ENCODE measurements at regions not wholly inside any gene's neighbourhood (a gene's known extent, or its start where the extent isn't known, plus 50 kb on each side); places are given as distances from the start of the nearest gene placed in this dataset.

DNA sequence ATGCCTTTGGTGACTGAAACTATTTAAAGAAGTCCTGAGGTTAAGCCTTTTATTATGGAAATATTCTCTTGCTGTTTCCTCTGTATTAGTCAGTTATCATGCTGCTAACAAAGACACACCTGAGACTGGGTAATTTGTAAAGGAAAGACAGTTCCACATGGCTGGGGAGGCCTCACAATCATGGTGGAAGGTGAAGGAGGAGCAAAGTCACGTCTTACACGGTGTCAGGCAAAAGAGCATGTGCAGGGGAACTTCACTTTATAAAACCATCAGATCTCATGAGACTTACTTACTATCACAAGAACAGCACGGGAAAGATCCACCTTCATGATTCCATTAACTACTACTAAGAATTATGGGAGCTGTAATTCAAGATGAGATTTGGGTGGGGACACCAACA is 121.2 kb upstream of the GPR26 start:
- no peaks in the 10 kb centered on the region for H4K20me1 ChIP-seq (ENCODE audit: insufficient read depth, low read length)
- no peak for DNase-seq
- no CpG with 5 or more reads among the region's 3 CpGs for WGBS (ENCODE audit: insufficient coverage)
- intact Hi-C loops (cut with micrococcal nuclease): no loop called here
- no peaks in the 10 kb centered on the region for H3K9me3 ChIP-seq (replicated peaks in 1 of 2; ENCODE audit: control insufficient read depth in 1 of 2, insufficient read depth in 1 of 2, low read length in 2 of 2)
- no peak overlapping the region for H3K27ac Mint-ChIP-seq
- H3K36me3 ChIP-seq (replicated peaks in 1 of 2; ENCODE audit: control insufficient read depth in 1 of 2, insufficient read depth in 2 of 2, low read length in 2 of 2): no peaks in the 10 kb centered on the region
- H3K4me3 Mint-ChIP-seq: no peak overlapping the region
- H3K27me3 Mint-ChIP-seq (ENCODE audit: low read depth in 3 of 3): peaks cover 10 to 15% (median 10%) of the 10 kb centered on the region in 3 donors
- H3K27ac ChIP-seq (ENCODE audit: low read depth in 1 of 2, low read length in 2 of 2): no peak overlapping the region
- H3K4me2 ChIP-seq (replicated peaks; ENCODE audit: extremely low read depth, low read length, poor library complexity, severe bottlenecking): no peak overlapping the region
- no peak overlapping the region for H3K4me3 ChIP-seq (replicated peaks in 1 of 3; ENCODE audit: low read depth in 2 of 3, low read length in 3 of 3)
- TF ChIP-seq, protein P1, sequence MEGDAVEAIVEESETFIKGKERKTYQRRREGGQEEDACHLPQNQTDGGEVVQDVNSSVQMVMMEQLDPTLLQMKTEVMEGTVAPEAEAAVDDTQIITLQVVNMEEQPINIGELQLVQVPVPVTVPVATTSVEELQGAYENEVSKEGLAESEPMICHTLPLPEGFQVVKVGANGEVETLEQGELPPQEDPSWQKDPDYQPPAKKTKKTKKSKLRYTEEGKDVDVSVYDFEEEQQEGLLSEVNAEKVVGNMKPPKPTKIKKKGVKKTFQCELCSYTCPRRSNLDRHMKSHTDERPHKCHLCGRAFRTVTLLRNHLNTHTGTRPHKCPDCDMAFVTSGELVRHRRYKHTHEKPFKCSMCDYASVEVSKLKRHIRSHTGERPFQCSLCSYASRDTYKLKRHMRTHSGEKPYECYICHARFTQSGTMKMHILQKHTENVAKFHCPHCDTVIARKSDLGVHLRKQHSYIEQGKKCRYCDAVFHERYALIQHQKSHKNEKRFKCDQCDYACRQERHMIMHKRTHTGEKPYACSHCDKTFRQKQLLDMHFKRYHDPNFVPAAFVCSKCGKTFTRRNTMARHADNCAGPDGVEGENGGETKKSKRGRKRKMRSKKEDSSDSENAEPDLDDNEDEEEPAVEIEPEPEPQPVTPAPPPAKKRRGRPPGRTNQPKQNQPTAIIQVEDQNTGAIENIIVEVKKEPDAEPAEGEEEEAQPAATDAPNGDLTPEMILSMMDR (IDR thresholded peaks at IDR 0.05): no peak
- no peaks in the 10 kb centered on the region for H3K4me1 Mint-ChIP-seq
- H2AFZ ChIP-seq (ENCODE audit: insufficient read depth, low read depth, low read length, poor library complexity, severe bottlenecking): no peak overlapping the region
- no peaks in the 10 kb centered on the region for H3K36me3 Mint-ChIP-seq
- H3K27me3 ChIP-seq (ENCODE audit: control insufficient read depth in 2 of 2, insufficient read depth in 2 of 2, low read length in 2 of 2): peaks cover 2 to 6% of the 10 kb centered on the region in 2 donors
- peaks cover 0 to 17% (median 9%) of the 10 kb centered on the region in 7 donors for H3K9me3 Mint-ChIP-seq
- no peak overlapping the region for H3K9ac ChIP-seq (ENCODE audit: insufficient read depth, low read length, poor library complexity, severe bottlenecking)
- H3K4me1 ChIP-seq (ENCODE audit: control insufficient read depth in 1 of 2, insufficient read depth in 2 of 2, low read length in 2 of 2): no peaks in the 10 kb centered on the region
- no peaks in the 10 kb centered on the region for H3K79me2 ChIP-seq (ENCODE audit: insufficient read depth, low read length)

DNA sequence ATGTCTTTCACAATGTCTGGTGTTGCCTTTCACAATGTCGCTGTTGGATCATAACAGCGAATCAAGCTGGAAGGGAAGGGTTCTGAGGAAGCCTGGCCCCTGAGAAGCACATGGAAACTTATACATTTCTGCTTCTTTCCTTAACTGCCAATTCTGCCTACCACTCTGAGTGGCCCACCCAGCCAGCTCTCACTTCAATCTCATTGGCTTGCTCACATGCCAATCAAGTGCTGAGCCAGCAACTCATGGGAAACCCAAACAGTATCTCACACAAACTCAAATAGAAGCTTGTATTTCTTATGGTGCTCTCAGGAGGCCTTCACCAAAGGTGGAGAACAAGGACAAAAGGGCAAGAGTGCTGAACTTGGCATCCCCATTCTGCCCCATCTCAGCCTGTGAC is 117.4 kb upstream of the GPR26 start:
- intact Hi-C loops (cut with micrococcal nuclease): no loop called here
- WGBS (ENCODE audit: insufficient coverage): 100% methylated on average over 1 of the region's 2 CpGs

More for the DNA sequence above, 117.4 kb upstream of the GPR26 start:
- TF ChIP-seq, protein P1 (IDR thresholded peaks at IDR 0.05): no peak
- Mint-ChIP-seq H3K4me3 (no peak overlapping the region), H3K9me3 (peaks cover 0 to 16% (median 8%) of the 10 kb centered on the region in 7 donors), H3K27me3 (ENCODE audit: low read depth in 3 of 3) (peaks cover 6 to 19% (median 10%) of the 10 kb centered on the region in 3 donors), H3K4me1 (no peaks in the 10 kb centered on the region), H3K27ac (no peak overlapping the region), H3K36me3 (no peaks in the 10 kb centered on the region)
- DNase-seq: no peak
- Histone ChIP-seq H4K20me1 (ENCODE audit: insufficient read depth, low read length) (no peaks in the 10 kb centered on the region), H3K36me3 (replicated peaks in 1 of 2; ENCODE audit: control insufficient read depth in 1 of 2, insufficient read depth in 2 of 2, low read length in 2 of 2) (no peaks in the 10 kb centered on the region), H3K4me2 (replicated peaks; ENCODE audit: extremely low read depth, low read length, poor library complexity, severe bottlenecking) (no peak overlapping the region), H3K27ac (ENCODE audit: low read depth in 1 of 2, low read length in 2 of 2) (no peak overlapping the region), H3K79me2 (ENCODE audit: insufficient read depth, low read length) (no peaks in the 10 kb centered on the region), H3K9ac (ENCODE audit: insufficient read depth, low read length, poor library complexity, severe bottlenecking) (no peak overlapping the region), H3K4me1 (ENCODE audit: control insufficient read depth in 1 of 2, insufficient read depth in 2 of 2, low read length in 2 of 2) (no peaks in the 10 kb centered on the region), H3K9me3 (replicated peaks in 1 of 2; ENCODE audit: control insufficient read depth in 1 of 2, insufficient read depth in 1 of 2, low read length in 2 of 2) (no peaks in the 10 kb centered on the region), H2AFZ (ENCODE audit: insufficient read depth, low read depth, low read length, poor library complexity, severe bottlenecking) (no peak overlapping the region), H3K4me3 (replicated peaks in 1 of 3; ENCODE audit: low read depth in 2 of 3, low read length in 3 of 3) (no peak overlapping the region), H3K27me3 (ENCODE audit: control insufficient read depth in 2 of 2, insufficient read depth in 2 of 2, low read length in 2 of 2) (no peaks in the 10 kb centered on the region)
